ENCODE measurements at regions not wholly inside any gene's neighbourhood (a gene's known extent, or its start where the extent isn't known, plus 50 kb on each side); places are given as distances from the start of the nearest gene placed in this dataset.

DNA sequence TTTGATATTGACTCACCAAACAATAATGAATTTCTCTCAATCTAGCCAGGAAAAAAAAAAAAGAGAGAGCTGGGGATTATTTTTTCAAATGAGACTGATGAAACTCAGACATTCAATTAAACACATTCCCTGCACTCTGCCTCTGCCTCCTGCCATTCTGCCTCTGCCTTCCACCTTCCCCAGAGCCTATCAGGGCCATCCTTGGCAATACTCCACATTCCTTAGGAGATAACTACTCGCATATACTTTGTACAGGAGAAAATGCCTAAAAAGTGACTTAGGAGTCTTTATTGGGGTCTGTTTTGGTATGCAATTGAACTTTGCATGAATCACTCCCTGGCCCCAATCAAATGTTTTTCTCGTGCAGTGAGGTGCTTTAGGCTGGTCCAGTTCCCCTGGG, 246.6 kb upstream of the PLET1 start:
- Histone ChIP-seq H3K56ac (ENCODE audit: low read length) (no peak overlapping the region), H3K79me2 (ENCODE audit: control insufficient read depth, insufficient read depth, low read length) (no peaks in the 10 kb centered on the region), H3K36me3 (ENCODE audit: control insufficient read depth, insufficient read depth, low read length) (no peaks in the 10 kb centered on the region), H3K4me2 (ENCODE audit: low read length) (no peak overlapping the region), H3K79me1 (ENCODE audit: low read length) (no peaks in the 10 kb centered on the region), H4K5ac (ENCODE audit: low read length) (no peak overlapping the region), H3K9ac (ENCODE audit: low read length) (no peak overlapping the region), H2BK5ac (ENCODE audit: low read length) (no peak overlapping the region), H2AK5ac (ENCODE audit: low read length) (no peak overlapping the region), H3K4me1 (ENCODE audit: control insufficient read depth, low read depth, low read length) (no peaks in the 10 kb centered on the region), H3K4me3 (ENCODE audit: low read length) (no peak overlapping the region), H4K8ac (ENCODE audit: low read depth, low read length) (no peak overlapping the region), H2BK120ac (ENCODE audit: low read depth, low read length) (no peak overlapping the region), H3K27me3 (ENCODE audit: insufficient read depth, low read length, poor library complexity) (no peaks in the 10 kb centered on the region), H3K23ac (ENCODE audit: low read length) (no peak overlapping the region), H3K18ac (ENCODE audit: low read length) (no peak overlapping the region), H3K27ac (ENCODE audit: low read depth, low read length) (no peak overlapping the region), H3K4ac (ENCODE audit: low read depth, low read length) (no peak overlapping the region), H2BK15ac (replicated peaks; ENCODE audit: low read depth) (no peak overlapping the region)
- WGBS (ENCODE audit: extremely low coverage, insufficient coverage, low lambda C conversion rate): no CpG with 5 or more reads among the region's 2 CpGs
- DNase-seq: peak; percentile 30

DNA sequence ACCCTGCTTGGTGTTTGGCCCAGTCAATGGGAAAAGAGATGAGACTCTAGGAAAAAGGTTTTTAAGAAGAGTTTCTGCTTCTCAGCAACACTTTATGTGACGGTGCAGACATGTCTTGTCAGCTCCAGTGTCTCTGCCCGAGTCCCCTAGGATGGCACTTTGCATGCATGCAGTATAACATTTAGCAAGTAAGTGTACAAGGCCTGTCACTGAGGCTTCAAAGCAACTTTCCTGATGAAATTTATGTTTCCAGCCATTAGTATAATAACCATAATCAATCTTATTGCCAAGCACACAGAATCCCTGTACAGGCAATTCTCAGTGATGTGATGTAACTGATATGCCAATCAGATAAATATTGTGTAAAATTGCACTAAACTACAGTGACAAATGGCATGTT, 248.1 kb upstream of the PLET1 start:
- H4K5ac ChIP-seq (ENCODE audit: low read length): no peak overlapping the region
- no peak overlapping the region for H3K9ac ChIP-seq (ENCODE audit: low read length)
- H3K23ac ChIP-seq (ENCODE audit: low read length): no peak overlapping the region
- H3K27me3 ChIP-seq (ENCODE audit: insufficient read depth, low read length, poor library complexity): no peaks in the 10 kb centered on the region
- no peak overlapping the region for H3K56ac ChIP-seq (ENCODE audit: low read length)
- H4K8ac ChIP-seq (ENCODE audit: low read depth, low read length): no peak overlapping the region
- no peak overlapping the region for H3K18ac ChIP-seq (ENCODE audit: low read length)
- H3K79me1 ChIP-seq (ENCODE audit: low read length): no peaks in the 10 kb centered on the region
- no CpG with 5 or more reads among the region's 2 CpGs for WGBS (ENCODE audit: extremely low coverage, insufficient coverage, low lambda C conversion rate)
- no peak overlapping the region for H3K27ac ChIP-seq (ENCODE audit: low read depth, low read length)
- no peak overlapping the region for H2BK5ac ChIP-seq (ENCODE audit: low read length)
- H2AK5ac ChIP-seq (ENCODE audit: low read length): no peak overlapping the region
- no peak overlapping the region for H3K4me3 ChIP-seq (ENCODE audit: low read length)
- no peaks in the 10 kb centered on the region for H3K36me3 ChIP-seq (ENCODE audit: control insufficient read depth, insufficient read depth, low read length)
- H3K4ac ChIP-seq (ENCODE audit: low read depth, low read length): no peak overlapping the region
- H3K4me1 ChIP-seq (ENCODE audit: control insufficient read depth, low read depth, low read length): no peaks in the 10 kb centered on the region
- H2BK15ac ChIP-seq (replicated peaks; ENCODE audit: low read depth): no peak overlapping the region
- no peak overlapping the region for H2BK120ac ChIP-seq (ENCODE audit: low read depth, low read length)
- H3K4me2 ChIP-seq (ENCODE audit: low read length): no peak overlapping the region
- no peaks in the 10 kb centered on the region for H3K79me2 ChIP-seq (ENCODE audit: control insufficient read depth, insufficient read depth, low read length)
- no peak for DNase-seq

GRCh38 chr11:112509300-112509699, 248.6 kb upstream of the PLET1 start:
- DNase-seq: no peak
- Histone ChIP-seq H3K4me3 (ENCODE audit: low read length) (no peak overlapping the region), H3K27ac (ENCODE audit: low read depth, low read length) (no peak overlapping the region), H2BK15ac (replicated peaks; ENCODE audit: low read depth) (no peak overlapping the region), H3K9ac (ENCODE audit: low read length) (no peak overlapping the region), H2BK120ac (ENCODE audit: low read depth, low read length) (no peak overlapping the region), H3K18ac (ENCODE audit: low read length) (no peak overlapping the region), H3K36me3 (ENCODE audit: control insufficient read depth, insufficient read depth, low read length) (no peaks in the 10 kb centered on the region), H3K56ac (ENCODE audit: low read length) (no peak overlapping the region), H3K23ac (ENCODE audit: low read length) (no peak overlapping the region), H2AK5ac (ENCODE audit: low read length) (no peak overlapping the region), H4K5ac (ENCODE audit: low read length) (no peak overlapping the region), H3K79me1 (ENCODE audit: low read length) (no peaks in the 10 kb centered on the region), H4K8ac (ENCODE audit: low read depth, low read length) (no peak overlapping the region), H3K4ac (ENCODE audit: low read depth, low read length) (no peak overlapping the region), H3K4me2 (ENCODE audit: low read length) (no peak overlapping the region), H3K4me1 (ENCODE audit: control insufficient read depth, low read depth, low read length) (no peaks in the 10 kb centered on the region), H3K27me3 (ENCODE audit: insufficient read depth, low read length, poor library complexity) (no peaks in the 10 kb centered on the region), H2BK5ac (ENCODE audit: low read length) (no peak overlapping the region), H3K79me2 (ENCODE audit: control insufficient read depth, insufficient read depth, low read length) (no peaks in the 10 kb centered on the region)
- no CpG with 5 or more reads among the region's 2 CpGs for WGBS (ENCODE audit: extremely low coverage, insufficient coverage, low lambda C conversion rate)

GRCh38 chr11:112511271-112511670, 250.6 kb upstream of the PLET1 start:
- no peak for DNase-seq
- Histone ChIP-seq H3K4me1 (ENCODE audit: control insufficient read depth, low read depth, low read length) (no peaks in the 10 kb centered on the region), H3K4me3 (ENCODE audit: low read length) (no peak overlapping the region), H3K36me3 (ENCODE audit: control insufficient read depth, insufficient read depth, low read length) (no peaks in the 10 kb centered on the region), H4K5ac (ENCODE audit: low read length) (no peak overlapping the region), H3K4ac (ENCODE audit: low read depth, low read length) (no peak overlapping the region), H2BK120ac (ENCODE audit: low read depth, low read length) (no peak overlapping the region), H3K23ac (ENCODE audit: low read length) (no peak overlapping the region), H3K27me3 (ENCODE audit: insufficient read depth, low read length, poor library complexity) (no peaks in the 10 kb centered on the region), H3K27ac (ENCODE audit: low read depth, low read length) (no peak overlapping the region), H3K4me2 (ENCODE audit: low read length) (no peak overlapping the region), H3K79me1 (ENCODE audit: low read length) (no peaks in the 10 kb centered on the region), H3K18ac (ENCODE audit: low read length) (no peak overlapping the region), H3K9ac (ENCODE audit: low read length) (no peak overlapping the region), H3K56ac (ENCODE audit: low read length) (no peak overlapping the region), H4K8ac (ENCODE audit: low read depth, low read length) (no peak overlapping the region), H3K79me2 (ENCODE audit: control insufficient read depth, insufficient read depth, low read length) (no peaks in the 10 kb centered on the region), H2AK5ac (ENCODE audit: low read length) (no peak overlapping the region), H2BK15ac (replicated peaks; ENCODE audit: low read depth) (no peak overlapping the region), H2BK5ac (ENCODE audit: low read length) (no peak overlapping the region)
- no CpG with 5 or more reads among the region's 1 CpG for WGBS (ENCODE audit: extremely low coverage, insufficient coverage, low lambda C conversion rate)

DNA sequence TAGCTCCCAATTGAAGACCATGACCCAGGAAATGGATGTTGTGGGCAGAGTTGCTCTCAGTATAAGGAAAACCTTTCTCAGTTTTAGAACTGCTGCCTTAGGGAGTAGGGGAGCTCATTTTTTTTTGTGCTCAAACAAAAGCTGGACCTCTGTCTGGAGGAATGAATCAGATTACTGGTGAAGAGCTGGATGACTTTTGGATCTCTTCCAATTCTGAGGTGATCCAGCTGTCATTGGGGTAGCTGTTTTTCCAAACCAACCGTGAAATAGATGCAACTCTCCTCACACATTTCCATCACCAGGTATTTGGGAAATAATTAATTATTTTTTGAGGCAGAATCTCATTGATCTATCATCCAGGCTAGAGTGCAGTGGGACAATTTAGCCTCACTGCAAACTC, 251.3 kb upstream of the PLET1 start:
- H3K4me3 ChIP-seq (ENCODE audit: low read length): no peak overlapping the region
- H2AK5ac ChIP-seq (ENCODE audit: low read length): no peak overlapping the region
- H3K4ac ChIP-seq (ENCODE audit: low read depth, low read length): no peak overlapping the region
- H4K8ac ChIP-seq (ENCODE audit: low read depth, low read length): no peak overlapping the region
- no peak overlapping the region for H3K27ac ChIP-seq (ENCODE audit: low read depth, low read length)
- H3K23ac ChIP-seq (ENCODE audit: low read length): no peak overlapping the region
- H3K9ac ChIP-seq (ENCODE audit: low read length): no peak overlapping the region
- no peak overlapping the region for H2BK5ac ChIP-seq (ENCODE audit: low read length)
- no peaks in the 10 kb centered on the region for H3K79me2 ChIP-seq (ENCODE audit: control insufficient read depth, insufficient read depth, low read length)
- H3K18ac ChIP-seq (ENCODE audit: low read length): no peak overlapping the region
- no peak for DNase-seq
- H3K79me1 ChIP-seq (ENCODE audit: low read length): no peaks in the 10 kb centered on the region
- H3K36me3 ChIP-seq (ENCODE audit: control insufficient read depth, insufficient read depth, low read length): no peaks in the 10 kb centered on the region
- WGBS (ENCODE audit: extremely low coverage, insufficient coverage, low lambda C conversion rate): no CpG with 5 or more reads among the region's 1 CpG
- H2BK15ac ChIP-seq (replicated peaks; ENCODE audit: low read depth): no peak overlapping the region
- H3K56ac ChIP-seq (ENCODE audit: low read length): no peak overlapping the region
- H4K5ac ChIP-seq (ENCODE audit: low read length): no peak overlapping the region
- H2BK120ac ChIP-seq (ENCODE audit: low read depth, low read length): no peak overlapping the region
- H3K4me2 ChIP-seq (ENCODE audit: low read length): no peak overlapping the region
- no peaks in the 10 kb centered on the region for H3K27me3 ChIP-seq (ENCODE audit: insufficient read depth, low read length, poor library complexity)
- no peaks in the 10 kb centered on the region for H3K4me1 ChIP-seq (ENCODE audit: control insufficient read depth, low read depth, low read length)

- no peak for DNase-seq
- Histone ChIP-seq H3K4me1 (ENCODE audit: control insufficient read depth, low read depth, low read length) (no peaks in the 10 kb centered on the region), H2AK5ac (ENCODE audit: low read length) (no peak overlapping the region), H4K8ac (ENCODE audit: low read depth, low read length) (no peak overlapping the region), H3K18ac (ENCODE audit: low read length) (no peak overlapping the region), H3K56ac (ENCODE audit: low read length) (no peak overlapping the region), H3K4ac (ENCODE audit: low read depth, low read length) (no peak overlapping the region), H3K79me1 (ENCODE audit: low read length) (no peaks in the 10 kb centered on the region), H2BK120ac (ENCODE audit: low read depth, low read length) (no peak overlapping the region), H2BK15ac (replicated peaks; ENCODE audit: low read depth) (no peak overlapping the region), H2BK5ac (ENCODE audit: low read length) (no peak overlapping the region), H3K79me2 (ENCODE audit: control insufficient read depth, insufficient read depth, low read length) (no peaks in the 10 kb centered on the region), H3K4me3 (ENCODE audit: low read length) (no peak overlapping the region), H3K36me3 (ENCODE audit: control insufficient read depth, insufficient read depth, low read length) (no peaks in the 10 kb centered on the region), H3K27me3 (ENCODE audit: insufficient read depth, low read length, poor library complexity) (no peaks in the 10 kb centered on the region), H3K27ac (ENCODE audit: low read depth, low read length) (no peak overlapping the region), H3K23ac (ENCODE audit: low read length) (no peak overlapping the region), H4K5ac (ENCODE audit: low read length) (no peak overlapping the region), H3K4me2 (ENCODE audit: low read length) (no peak overlapping the region), H3K9ac (ENCODE audit: low read length) (no peak overlapping the region)
- no CpG with 5 or more reads among the region's 2 CpGs for WGBS (ENCODE audit: extremely low coverage, insufficient coverage, low lambda C conversion rate)
These were observed 252.8 kb upstream of the PLET1 start for GRCh38 chr11:112513417-112513816.

Data from mesendoderm (in vitro differentiated cells).